ENCODE measurements at regions not wholly inside any gene's neighbourhood (a gene's known extent, or its start where the extent isn't known, plus 50 kb on each side); places are given as distances from the start of the nearest gene placed in this dataset.
"Not testable (repeated sequence)": the region's sequence is repeated elsewhere in the genome, so short reads cannot be mapped to it uniquely, and the experiment has no call there.

GRCh38 chr7:145916776-145917175 lies 199.8 kb upstream of the CNTNAP2 start:
- DNase-seq, result no peak

DNA sequence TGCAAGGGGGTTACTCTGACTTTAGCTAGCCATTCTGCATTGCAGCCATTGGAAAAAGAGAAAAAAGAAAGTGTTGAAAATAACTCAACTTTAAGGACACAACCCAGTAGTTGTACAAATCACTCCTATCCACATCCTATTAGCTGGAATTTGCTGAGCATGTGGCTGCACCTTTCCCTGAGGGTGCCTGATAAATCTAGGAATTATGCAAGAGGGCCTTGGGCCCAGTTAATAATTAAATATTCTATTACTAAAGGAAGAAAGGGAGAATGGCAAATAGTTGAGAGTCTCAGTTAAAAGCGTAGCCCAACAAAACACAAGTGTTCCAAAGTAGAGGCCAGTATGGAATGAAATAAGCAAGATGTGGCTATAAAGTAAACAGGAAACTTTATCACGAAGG lies 200.9 kb upstream of the CNTNAP2 start:
- no peak for DNase-seq

DNA sequence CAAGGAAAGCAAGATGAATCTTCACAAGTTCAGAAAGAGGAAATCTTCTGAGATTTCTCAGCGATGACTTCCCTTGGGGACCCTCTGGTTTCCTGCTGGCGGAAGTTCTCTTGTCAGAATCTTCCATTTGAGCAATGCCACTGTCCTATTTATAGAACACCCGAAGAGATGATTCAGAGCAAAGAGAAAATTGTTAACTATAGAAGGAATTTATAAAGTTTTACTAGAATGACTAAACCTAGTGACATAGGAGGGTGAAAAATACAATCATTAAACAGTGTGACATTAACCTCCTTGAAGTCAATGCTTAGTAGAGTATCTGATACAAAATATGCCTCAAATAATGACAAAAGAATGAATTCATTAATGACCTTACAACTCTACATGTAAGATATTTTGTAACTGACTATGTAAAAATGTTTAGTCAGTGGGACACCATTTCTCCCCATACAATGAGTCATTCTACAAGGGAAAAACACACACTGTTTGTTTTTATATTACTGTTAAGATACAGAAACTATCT lies 206.5 kb upstream of the CNTNAP2 start:
- no peak for DNase-seq

GRCh38 chr7:145903658-145904057 lies 212.9 kb upstream of the CNTNAP2 start:
- no peak for DNase-seq

GRCh38 chr7:145902123-145902522 lies 214.5 kb upstream of the CNTNAP2 start:
- no peak for DNase-seq

- DNase-seq, result no peak
Observed at GRCh38 chr7:145899938-145900337, 216.7 kb upstream of the CNTNAP2 start.

- DNase-seq, result no peak
Observed at GRCh38 chr7:145893925-145894535, 222.6 kb upstream of the CNTNAP2 start.

GRCh38 chr7:145884716-145885514 lies 231.7 kb upstream of the CNTNAP2 start:
- no peak for DNase-seq

DNA sequence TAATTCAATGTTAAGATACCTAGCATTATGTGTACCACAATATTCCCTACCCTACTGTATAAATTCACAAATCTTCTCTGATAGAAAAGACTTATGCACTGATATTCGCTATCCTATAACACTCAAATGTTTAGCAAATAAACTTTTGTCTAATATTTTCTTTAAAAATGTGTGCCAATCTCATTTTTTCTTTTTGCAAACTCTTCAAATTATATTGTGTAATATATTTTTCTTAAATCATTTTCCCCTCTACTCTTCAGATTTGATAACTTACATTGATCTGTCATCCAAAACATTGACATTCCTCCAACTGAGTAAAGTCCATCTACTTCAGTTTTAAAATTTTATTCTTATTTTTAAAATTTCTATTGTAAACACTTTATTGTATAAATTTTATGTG lies 240.2 kb upstream of the CNTNAP2 start:
- DNase-seq, result no peak

DNA sequence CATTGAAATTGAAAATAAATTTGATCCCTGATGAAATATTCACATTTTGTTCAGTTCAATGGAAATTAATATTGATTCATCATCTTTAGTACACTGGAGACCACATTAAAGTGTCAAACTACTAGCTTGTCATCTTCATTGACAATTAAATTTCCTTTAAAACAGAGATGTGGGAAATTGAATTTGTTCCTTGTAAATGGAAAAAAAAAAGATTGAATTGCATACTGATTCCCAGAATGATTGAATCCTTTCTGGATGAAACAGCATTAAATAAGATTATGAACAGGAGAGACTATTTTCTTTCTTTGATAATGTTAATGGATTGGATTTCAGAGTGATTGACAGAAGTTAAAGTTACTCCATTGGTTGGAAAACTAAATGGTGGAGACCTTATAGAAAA lies 241.3 kb upstream of the CNTNAP2 start:
- DNase-seq, result no peak

- DNase-seq, result no peak
Observed at GRCh38 chr7:145868935-145869334, 247.7 kb upstream of the CNTNAP2 start.

DNA sequence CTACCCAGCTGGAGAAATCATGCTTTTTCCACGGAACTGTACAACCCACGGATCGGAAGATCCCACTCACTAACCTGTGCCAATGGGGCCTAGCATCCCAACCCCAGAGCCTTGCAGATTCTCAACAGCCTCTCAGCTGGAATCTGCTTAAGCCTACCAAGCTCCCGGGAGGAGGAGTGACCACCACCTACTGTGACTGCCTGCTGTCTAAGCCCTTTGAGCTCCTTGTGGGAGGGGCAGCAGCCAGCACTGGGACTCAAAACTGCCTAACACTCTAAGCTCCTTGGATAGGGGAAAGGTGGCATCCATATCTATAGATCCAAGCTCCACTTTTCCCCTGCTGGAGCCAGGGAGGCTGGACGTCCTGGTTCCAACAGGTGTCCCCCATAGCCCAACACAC lies 254.4 kb upstream of the CNTNAP2 start:
- no peak for DNase-seq

DNA sequence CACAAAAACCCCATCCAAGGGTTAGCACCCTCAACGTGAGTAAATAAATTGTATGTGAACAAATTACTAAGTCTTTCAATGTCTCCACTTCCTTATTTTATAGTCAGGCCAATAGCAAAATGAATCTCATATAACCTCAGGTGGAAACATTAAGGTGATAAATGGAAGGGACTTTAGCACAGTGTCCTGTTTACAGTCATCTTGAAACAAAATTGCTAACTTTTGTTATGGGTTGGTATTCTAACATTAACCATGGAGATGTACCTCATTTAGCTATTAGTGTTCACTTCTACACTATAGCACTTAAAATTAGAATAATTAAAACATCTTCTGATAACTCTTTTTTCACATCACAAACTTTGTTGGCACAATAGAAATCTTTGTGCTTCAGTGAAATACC lies 255.8 kb upstream of the CNTNAP2 start:
- DNase-seq, result no peak

- no peak for DNase-seq
Observed at GRCh38 chr7:145850636-145851035, 266.0 kb upstream of the CNTNAP2 start.

DNA sequence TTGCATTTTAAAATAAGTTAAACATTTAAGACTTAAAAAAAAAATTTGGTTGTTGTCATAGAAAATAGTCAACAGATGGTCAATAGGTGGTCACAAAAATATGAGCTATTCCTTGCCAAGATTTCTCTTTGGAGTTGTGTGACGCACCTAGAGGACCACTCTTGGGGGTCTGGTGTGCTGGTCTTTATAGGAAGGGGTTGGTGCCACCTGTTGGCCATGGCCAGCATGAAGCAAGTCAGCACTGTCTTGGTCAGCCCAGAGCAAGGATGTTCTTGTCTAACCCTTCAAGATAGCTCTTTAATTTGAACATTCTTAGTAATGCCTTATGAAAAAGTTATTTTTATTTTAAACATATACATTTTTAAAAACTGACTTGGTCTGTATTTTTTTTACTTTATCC lies 267.9 kb upstream of the CNTNAP2 start:
- DNase-seq, result no peak

GRCh38 chr7:145845345-145845744 lies 271.3 kb upstream of the CNTNAP2 start:
- DNase-seq, result no peak

- DNase-seq, result no peak
Observed at GRCh38 chr7:145839814-145840213, 276.8 kb upstream of the CNTNAP2 start.

GRCh38 chr7:145831616-145832206 lies 284.9 kb upstream of the CNTNAP2 start:
- DNase-seq, result no peak

- no peak for DNase-seq
Observed at GRCh38 chr7:145817687-145818086, 298.9 kb upstream of the CNTNAP2 start.

- DNase-seq, result no peak
Observed at GRCh38 chr7:145812218-145812617, 304.4 kb upstream of the CNTNAP2 start.

- not testable (repeated sequence) for DNase-seq
Observed at GRCh38 chr7:145805496-145805895, 311.1 kb upstream of the CNTNAP2 start.

DNA sequence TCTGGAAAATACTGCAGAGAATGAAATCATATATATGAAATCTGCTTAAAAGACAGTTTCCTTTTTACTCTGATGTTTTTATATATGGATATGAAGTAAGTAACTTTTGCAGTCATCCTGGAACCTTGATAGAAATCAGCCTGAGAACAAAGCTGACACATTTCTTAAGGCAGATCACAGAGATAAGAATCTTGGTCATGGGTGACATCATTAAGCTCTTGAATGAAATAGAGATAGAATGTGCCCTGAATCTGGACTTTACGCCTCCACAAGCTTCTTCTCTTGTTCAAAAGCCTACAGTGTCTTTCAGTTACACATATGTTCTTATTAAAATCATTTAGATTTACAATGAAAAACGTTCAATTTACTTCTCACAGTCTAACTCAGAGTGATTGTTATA lies 319.1 kb upstream of the CNTNAP2 start:
- no peak for DNase-seq

- DNase-seq, result no peak
Observed at GRCh38 chr7:145795132-145795531, 321.5 kb upstream of the CNTNAP2 start.

All from NCI-H2029 treated with DMSO at 0.1 percent for 48 hours (cell line).